ENCODE measurements at regions not wholly inside any gene's neighbourhood (a gene's known extent, or its start where the extent isn't known, plus 50 kb on each side); places are given as distances from the start of the nearest gene placed in this dataset.
"Not testable (repeated sequence)": the region's sequence is repeated elsewhere in the genome, so short reads cannot be mapped to it uniquely, and the experiment has no call there.

- peak; percentile 4 for DNase-seq (ENCODE audit: low read depth)
- no peak overlapping the region for H3K4me3 ChIP-seq (ENCODE audit: low read depth, low read length)
- TF ChIP-seq, protein P1, sequence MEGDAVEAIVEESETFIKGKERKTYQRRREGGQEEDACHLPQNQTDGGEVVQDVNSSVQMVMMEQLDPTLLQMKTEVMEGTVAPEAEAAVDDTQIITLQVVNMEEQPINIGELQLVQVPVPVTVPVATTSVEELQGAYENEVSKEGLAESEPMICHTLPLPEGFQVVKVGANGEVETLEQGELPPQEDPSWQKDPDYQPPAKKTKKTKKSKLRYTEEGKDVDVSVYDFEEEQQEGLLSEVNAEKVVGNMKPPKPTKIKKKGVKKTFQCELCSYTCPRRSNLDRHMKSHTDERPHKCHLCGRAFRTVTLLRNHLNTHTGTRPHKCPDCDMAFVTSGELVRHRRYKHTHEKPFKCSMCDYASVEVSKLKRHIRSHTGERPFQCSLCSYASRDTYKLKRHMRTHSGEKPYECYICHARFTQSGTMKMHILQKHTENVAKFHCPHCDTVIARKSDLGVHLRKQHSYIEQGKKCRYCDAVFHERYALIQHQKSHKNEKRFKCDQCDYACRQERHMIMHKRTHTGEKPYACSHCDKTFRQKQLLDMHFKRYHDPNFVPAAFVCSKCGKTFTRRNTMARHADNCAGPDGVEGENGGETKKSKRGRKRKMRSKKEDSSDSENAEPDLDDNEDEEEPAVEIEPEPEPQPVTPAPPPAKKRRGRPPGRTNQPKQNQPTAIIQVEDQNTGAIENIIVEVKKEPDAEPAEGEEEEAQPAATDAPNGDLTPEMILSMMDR (IDR thresholded peaks at IDR 0.05; ENCODE audit: insufficient read depth, low read depth, low read length) = no peak
Observed at GRCh38 chr3:39671116-39671515, 138.3 kb upstream of the MYRIP start.

- no peak overlapping the region for H3K4me3 ChIP-seq (ENCODE audit: low read depth, low read length)
- DNase-seq (ENCODE audit: low read depth) = peak; percentile 12
- TF ChIP-seq, protein P1 (IDR thresholded peaks at IDR 0.05; ENCODE audit: insufficient read depth, low read depth, low read length) = no peak
Observed at GRCh38 chr3:39671600-39671999, 137.8 kb upstream of the MYRIP start.

GRCh38 chr3:39705351-39705900 is 104.0 kb upstream of the MYRIP start:
- TF ChIP-seq, protein P1 (IDR thresholded peaks at IDR 0.05; ENCODE audit: insufficient read depth, low read depth, low read length) = no peak
- no peak for DNase-seq (ENCODE audit: low read depth)

GRCh38 chr3:39707314-39707909 is 102.0 kb upstream of the MYRIP start:
- TF ChIP-seq, protein P1 (IDR thresholded peaks at IDR 0.05; ENCODE audit: insufficient read depth, low read depth, low read length) = peak; percentile 69
- DNase-seq (ENCODE audit: low read depth) = peak; percentile 39
- no peak overlapping the region for H3K4me3 ChIP-seq (ENCODE audit: low read depth, low read length)

More at GRCh38 chr3:39705351-39705900, 104.0 kb upstream of the MYRIP start:
- no peak overlapping the region for H3K4me3 ChIP-seq (ENCODE audit: low read depth, low read length)

GRCh38 chr3:39712413-39713048 is 96.9 kb upstream of the MYRIP start:
- DNase-seq (ENCODE audit: low read depth) = no peak
- TF ChIP-seq, protein P1 (IDR thresholded peaks at IDR 0.05; ENCODE audit: insufficient read depth, low read depth, low read length) = no peak
- no peak overlapping the region for H3K4me3 ChIP-seq (ENCODE audit: low read depth, low read length)

DNA sequence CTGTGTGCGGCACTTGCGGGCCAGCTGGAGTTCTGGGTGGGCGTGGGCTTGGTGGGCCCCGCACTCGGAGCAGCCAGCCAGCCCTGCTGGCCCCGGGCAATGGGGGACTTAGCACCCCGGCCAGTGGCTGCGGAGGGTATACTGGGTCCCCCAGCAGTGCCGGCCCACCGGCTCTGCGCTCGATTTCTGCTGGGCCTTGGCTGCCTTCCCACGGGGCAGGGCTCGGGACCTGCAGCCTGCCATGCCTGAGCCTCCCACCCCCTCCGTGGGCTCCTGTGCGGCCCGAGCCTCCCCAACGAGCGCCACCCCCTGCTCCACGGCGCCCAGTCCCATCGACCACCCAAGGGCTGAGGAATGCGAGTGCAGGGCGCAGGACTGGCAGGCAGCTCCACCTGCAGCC is 96.1 kb upstream of the MYRIP start:
- H3K4me3 ChIP-seq (ENCODE audit: low read depth, low read length); DNase-seq (ENCODE audit: low read depth): not testable (repeated sequence)

DNA sequence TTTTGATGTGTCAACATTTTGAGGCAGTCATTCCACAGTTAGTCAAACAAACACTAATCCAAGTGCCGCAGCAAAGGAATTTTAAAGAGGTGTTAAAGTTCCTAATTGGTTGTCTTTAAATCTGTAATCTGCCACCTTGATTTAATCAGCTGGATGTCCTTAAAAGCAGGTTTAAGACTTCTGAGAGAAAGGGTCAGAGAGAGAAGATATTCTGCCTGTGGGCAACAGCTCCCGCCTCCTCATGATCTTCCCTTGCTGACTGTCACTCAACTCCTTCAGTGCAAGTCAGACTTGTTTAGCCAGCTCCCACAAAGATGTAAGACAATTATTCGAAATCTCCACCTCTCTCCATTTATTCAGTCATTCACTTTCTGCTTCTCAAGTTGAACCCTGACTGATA is 92.6 kb upstream of the MYRIP start:
- TF ChIP-seq, protein P1 (IDR thresholded peaks at IDR 0.05; ENCODE audit: insufficient read depth, low read depth, low read length) = no peak
- DNase-seq (ENCODE audit: low read depth) = no peak
- no peak overlapping the region for H3K4me3 ChIP-seq (ENCODE audit: low read depth, low read length)

Data from fibroblast of villous mesenchyme (primary cell).